Head of caudate nucleus (tissue), 42 donors: ENCODE measurements at regions not wholly inside any gene's neighbourhood (a gene's known extent, or its start where the extent isn't known, plus 50 kb on each side); places are given as distances from the start of the nearest gene placed in this dataset.
"Not testable (repeated sequence)": the region's sequence is repeated elsewhere in the genome, so short reads cannot be mapped to it uniquely, and the experiment has no call there.

Source experiments
- DNase-seq, 42 donors: peaks; one replicate each; pipeline versions ENCODE4 v3.0.0 to v3.0.0-alpha.2; 2020 to 2021; ENCODE audit warnings: mixed read lengths in 7 of 42
- intact Hi-C: fragments of 100-400 bp; cut with DNase I; formaldehyde crosslinking; loops from one replicate; pipeline ENCODE4 v1.15.0; 2022

DNA sequence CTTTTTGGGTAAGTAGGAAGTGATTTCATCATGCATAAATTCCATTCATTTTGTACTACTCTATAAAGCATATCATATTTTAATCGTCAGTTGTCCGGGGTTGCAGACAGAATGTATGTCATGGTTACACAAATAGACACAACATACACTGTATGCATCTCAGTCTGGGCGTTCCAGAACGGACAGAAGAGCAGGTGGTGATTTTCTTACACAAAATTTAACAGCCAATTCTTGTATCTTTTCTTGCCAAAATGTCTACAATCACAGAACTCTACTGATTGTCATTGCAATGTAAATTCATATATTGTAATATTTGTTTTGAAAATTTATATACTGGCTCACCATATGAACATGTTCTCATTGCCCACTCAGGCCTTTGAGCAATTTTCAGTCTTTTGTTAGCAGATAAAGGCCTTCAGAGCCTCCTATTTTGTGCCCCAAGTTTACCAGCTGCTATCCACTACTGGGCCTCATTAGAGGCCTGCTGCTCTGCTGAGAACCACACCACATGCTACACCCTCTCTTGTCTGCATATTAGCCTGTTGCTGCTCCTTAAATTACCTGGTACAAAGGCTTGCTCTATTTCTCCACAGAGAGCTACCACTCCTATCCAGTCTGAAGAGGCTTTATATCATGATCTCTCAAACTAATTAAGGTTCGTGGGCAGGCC, 61.5 kb downstream of the PRDM13 start:
- intact Hi-C loops = no loop called here
- no peak for DNase-seq

- DNase-seq = no peak
- intact Hi-C loops = no loop called here
Observed at GRCh38 chr6:99689916-99690685, 83.5 kb downstream of the PRDM13 start.

GRCh38 chr6:99702287-99702686, 95.7 kb downstream of the PRDM13 start:
- DNase-seq, intact Hi-C loops: not testable (repeated sequence)

DNA sequence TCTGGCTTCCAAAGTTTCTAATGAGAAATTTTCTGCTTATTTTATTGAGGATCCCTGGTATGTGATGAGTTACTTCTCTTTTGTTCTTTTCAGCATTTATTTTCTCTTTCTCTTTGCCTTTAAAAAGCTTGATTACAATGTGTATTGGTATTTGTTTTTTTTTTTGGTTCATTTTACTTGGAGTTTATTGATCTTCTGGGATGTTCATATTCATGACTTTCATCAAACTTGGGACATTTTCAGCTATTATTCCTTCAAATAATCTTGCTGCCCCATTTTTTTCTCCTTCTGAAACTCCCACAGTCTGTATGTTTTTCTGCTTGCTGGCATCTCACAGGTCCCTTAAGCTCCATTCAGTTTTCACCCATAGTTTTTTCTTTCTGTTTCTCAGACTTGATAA, 102.4 kb downstream of the PRDM13 start:
- intact Hi-C loops = no loop called here
- no peak for DNase-seq

DNA sequence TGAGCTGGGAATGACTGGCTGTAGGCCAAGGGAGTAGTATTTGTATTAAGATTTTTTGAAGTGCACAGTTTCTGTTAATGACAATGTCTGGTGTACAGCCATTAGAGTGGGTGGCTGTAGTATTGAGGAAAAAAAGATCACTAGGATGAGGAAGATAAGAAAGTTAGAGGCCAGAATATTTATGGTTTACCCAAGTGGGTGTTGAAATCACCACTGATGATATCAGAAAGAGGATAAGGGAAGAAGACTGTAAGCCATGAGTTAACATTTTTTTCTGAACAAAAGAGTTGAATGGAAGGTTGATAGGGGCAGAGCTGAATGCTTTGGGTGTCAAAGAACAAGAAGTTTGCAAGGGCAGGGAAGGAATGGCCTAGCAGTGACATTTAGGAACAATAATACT, 104.7 kb downstream of the PRDM13 start:
- no peak for DNase-seq
- intact Hi-C loops = no loop called here

- intact Hi-C loops = no loop called here
- DNase-seq = no peak
Observed at GRCh38 chr6:99711925-99712324, 105.3 kb downstream of the PRDM13 start.

- intact Hi-C loops = no loop called here
- no peak for DNase-seq
Observed at GRCh38 chr6:99712519-99712918, 105.9 kb downstream of the PRDM13 start.

DNA sequence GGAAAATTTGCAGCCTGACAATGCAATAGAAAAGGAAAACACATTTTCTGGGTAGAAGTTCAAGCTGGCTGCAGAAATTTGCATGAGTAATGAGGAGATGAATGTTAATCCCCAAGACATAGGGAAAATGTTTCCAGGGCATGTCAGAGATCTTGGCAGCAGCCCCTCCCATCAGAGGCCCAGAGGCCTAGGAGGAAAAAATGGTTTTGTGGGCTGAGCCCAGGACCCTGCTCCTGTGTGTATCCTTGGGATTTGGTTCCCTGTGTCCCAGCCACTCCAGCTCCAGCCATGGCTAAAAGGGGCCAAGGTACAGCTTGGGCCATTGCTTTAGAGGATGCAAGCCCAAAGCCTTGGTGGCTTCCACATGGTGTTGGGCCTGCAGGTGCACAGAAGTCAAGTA, 115.4 kb downstream of the PRDM13 start:
- intact Hi-C loops = not testable (repeated sequence)

DNA sequence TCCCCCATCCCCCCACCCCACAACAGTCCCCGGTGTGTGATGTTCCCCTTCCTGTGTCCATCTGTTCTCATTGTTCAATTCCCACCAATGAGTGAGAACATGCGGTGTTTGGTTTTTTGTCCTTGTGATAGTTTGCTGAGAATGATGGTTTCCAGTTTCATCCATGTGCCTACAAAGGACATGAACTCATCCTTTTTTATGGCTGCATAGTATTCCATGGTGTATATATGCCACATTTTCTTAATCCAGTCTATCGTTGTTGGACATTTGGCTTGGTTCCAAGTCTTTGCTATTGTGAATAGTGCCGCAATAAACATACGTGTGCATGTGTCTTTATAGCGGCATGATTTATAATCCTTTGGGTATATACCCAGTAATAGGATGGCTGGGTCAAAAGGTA, 123.6 kb downstream of the PRDM13 start:
- DNase-seq, intact Hi-C loops: not testable (repeated sequence)

More for the DNA sequence above, 115.4 kb downstream of the PRDM13 start:
- DNase-seq = not testable (repeated sequence)

GRCh38 chr6:99736302-99736701, 129.7 kb downstream of the PRDM13 start:
- intact Hi-C loops = no loop called here
- DNase-seq = no peak

- intact Hi-C loops = no loop called here
- DNase-seq = no peak
Observed at GRCh38 chr6:99739526-99739925, 132.9 kb downstream of the PRDM13 start.

DNA sequence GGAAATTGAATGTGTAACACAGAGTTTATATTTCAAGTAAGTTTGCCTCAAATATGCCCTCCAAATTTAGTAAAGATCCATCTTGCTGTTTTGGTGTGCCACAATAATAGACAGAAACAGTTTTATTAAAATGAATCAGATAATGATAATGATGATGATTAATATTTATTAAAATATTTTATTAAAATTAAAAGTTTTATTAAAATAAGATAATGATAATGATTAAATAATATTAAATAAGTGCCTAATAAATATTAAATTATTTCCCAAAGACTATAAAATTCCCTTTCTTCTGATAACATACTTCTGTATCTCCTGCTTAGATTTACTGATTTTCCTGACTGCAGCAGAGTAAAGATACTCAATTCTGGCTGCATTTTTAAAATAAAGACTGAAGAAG, 134.5 kb downstream of the PRDM13 start:
- no peak for DNase-seq
- intact Hi-C loops = loop anchor here (10.0 kb wide), 1 partner anchor 266 kb away; no protein-coding TSS in a partner anchor

- intact Hi-C loops = loop anchor here (10.0 kb wide), 1 partner anchor 269 kb away; no protein-coding TSS in a partner anchor
- no peak for DNase-seq
Observed at GRCh38 chr6:99743647-99744046, 137.0 kb downstream of the PRDM13 start.

GRCh38 chr6:99745651-99746050, 139.0 kb downstream of the PRDM13 start:
- no peak for DNase-seq
- intact Hi-C loops = loop anchor here (10.0 kb wide), 1 partner anchor 271 kb away; no protein-coding TSS in a partner anchor

GRCh38 chr6:99746261-99746895, 139.7 kb downstream of the PRDM13 start:
- DNase-seq = peak in 37 of 42 donors; percentile 17 to 85 (median 62)
- intact Hi-C loops = loop anchor here (10.0 kb wide), 1 partner anchor 272 kb away; no protein-coding TSS in a partner anchor

GRCh38 chr6:99761711-99762110, 155.1 kb downstream of the PRDM13 start:
- peak in 1 of 42 donors; percentile 1 for DNase-seq
- intact Hi-C loops = no loop called here

- intact Hi-C loops = no loop called here
Observed at GRCh38 chr6:99768166-99768565, 161.5 kb downstream of the PRDM13 start.

DNA sequence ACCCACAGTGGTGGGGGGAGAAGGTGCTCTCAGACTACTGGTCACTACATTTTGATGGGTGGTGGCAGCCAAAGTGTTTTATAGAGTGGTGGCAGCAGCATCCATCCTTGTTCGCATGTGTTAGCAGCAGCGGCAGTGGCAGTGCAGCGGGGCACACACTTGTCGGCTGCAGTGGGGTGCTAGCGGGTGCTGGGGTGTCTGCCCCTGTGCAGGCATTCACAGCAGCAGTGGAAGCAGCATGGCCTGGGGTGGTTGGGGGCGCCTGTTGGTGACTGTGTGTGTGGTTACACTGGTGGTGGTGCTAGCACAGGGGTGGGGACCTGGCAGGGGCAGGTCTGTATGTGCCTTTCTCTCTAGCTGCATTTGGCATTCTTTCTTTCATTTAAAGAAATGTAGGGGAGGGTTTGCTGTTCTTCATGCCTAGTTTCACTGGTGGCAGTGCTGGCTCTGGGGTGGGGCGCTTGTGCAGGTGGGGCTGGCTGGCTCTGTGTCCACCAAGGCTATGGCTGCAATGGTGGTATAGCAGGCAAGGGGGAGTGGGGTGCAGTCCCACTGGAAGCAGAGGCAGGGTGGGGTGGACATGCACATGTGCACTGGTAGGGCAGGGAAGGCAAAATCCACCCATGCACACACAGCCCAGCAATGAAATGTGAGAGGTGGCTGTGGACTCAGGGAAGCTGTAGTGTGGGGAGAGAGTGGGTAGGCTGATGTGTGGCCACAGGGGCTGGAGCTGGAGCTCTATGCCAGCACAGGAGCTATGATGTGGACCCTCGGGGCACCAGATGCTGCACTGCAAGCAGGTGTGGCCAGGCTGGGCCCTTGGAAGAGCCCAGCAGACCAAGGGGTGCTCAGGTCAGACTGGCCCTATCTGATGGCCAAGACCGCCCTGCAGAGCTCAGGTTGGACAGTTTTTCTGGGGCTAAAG, 173.3 kb downstream of the PRDM13 start:
- intact Hi-C loops = no loop called here
- no peak for DNase-seq

More at GRCh38 chr6:99768166-99768565, 161.5 kb downstream of the PRDM13 start:
- DNase-seq = no peak

GRCh38 chr6:99780556-99780885, 173.9 kb downstream of the PRDM13 start:
- intact Hi-C loops = no loop called here
- no peak for DNase-seq
